H9 (cell line): ENCODE measurements at regions not wholly inside any gene's neighbourhood (a gene's known extent, or its start where the extent isn't known, plus 50 kb on each side); places are given as distances from the start of the nearest gene placed in this dataset.

Experiments used
- DNase-seq: peaks from one replicate; pipeline ENCODE4 v3.0.0-alpha.2; 2017
- H2AFZ ChIP-seq: one replicate; pipeline ENCODE4 v1.6.1; 2013; ENCODE audit warnings: mild to moderate bottlenecking, low read length, control low read depth, moderate library complexity
- H2AK5ac ChIP-seq: 2 replicates; pipeline ENCODE4 v1.6.1; 2013; ENCODE audit warnings: low read length, control low read depth, mixed read lengths; ENCODE audit not compliant: insufficient read length
- H2BK120ac ChIP-seq: one replicate; pipeline ENCODE4 v1.6.1; 2013; ENCODE audit warnings: low read depth, mild to moderate bottlenecking, low read length, control low read depth, inconsistent platforms; ENCODE audit not compliant: poor library complexity, severe bottlenecking
- H2BK12ac ChIP-seq: 2 replicates; pipeline ENCODE4 v1.6.1; 2013; ENCODE audit warnings: low read length, control low read depth, mixed read lengths, low read depth; ENCODE audit not compliant: insufficient read length
- H2BK15ac ChIP-seq: 2 replicates; pipeline ENCODE4 v1.6.1; 2013; ENCODE audit warnings: low read depth, low read length, control low read depth
- H2BK20ac ChIP-seq: one replicate; pipeline ENCODE4 v1.6.1; 2013; ENCODE audit warnings: low read depth, mild to moderate bottlenecking, low read length, control low read depth, inconsistent platforms; ENCODE audit not compliant: poor library complexity, severe bottlenecking
- H2BK5ac ChIP-seq: 2 replicates; pipeline ENCODE4 v1.6.1; 2013; ENCODE audit warnings: low read length, control low read depth, mixed read lengths; ENCODE audit not compliant: insufficient read length
- H3K14ac ChIP-seq: 2 replicates; pipeline ENCODE4 v1.6.1; 2013; ENCODE audit warnings: low read length, control low read depth; ENCODE audit not compliant: insufficient read depth
- H3K18ac ChIP-seq: 2 replicates; pipeline ENCODE4 v1.6.1; 2013; ENCODE audit warnings: low read depth, mild to moderate bottlenecking, mixed read lengths, low read length, control low read depth; ENCODE audit not compliant: insufficient read length
- H3K23ac ChIP-seq: 2 replicates; pipeline ENCODE4 v1.6.1; 2013; ENCODE audit warnings: low read length, control low read depth, mixed read lengths, low read depth; ENCODE audit not compliant: insufficient read length
- H3K23me2 ChIP-seq: 2 replicates; pipeline ENCODE4 v1.6.1; 2013; ENCODE audit warnings: low read depth, mild to moderate bottlenecking, mixed read lengths, low read length, control low read depth; ENCODE audit not compliant: insufficient read length, poor library complexity, severe bottlenecking
- H3K27ac ChIP-seq: 2 replicates; pipeline ENCODE4 v1.5.1; 2013; ENCODE audit warnings: low read length, control low read depth, mixed read lengths, low read depth; ENCODE audit not compliant: insufficient read length
- H3K27me3 ChIP-seq: 2 replicates; pipeline ENCODE4 v1.6.1; 2013; ENCODE audit warnings: low read length, control low read depth, inconsistent platforms; ENCODE audit not compliant: insufficient read depth
- H3K4ac ChIP-seq: 2 replicates; pipeline ENCODE4 v1.6.1; 2013; ENCODE audit warnings: low read depth, mild to moderate bottlenecking, control low read depth, inconsistent platforms, low read length, moderate library complexity
- H3K4me1 ChIP-seq: 2 replicates; pipeline ENCODE4 v1.6.1; 2013; ENCODE audit warnings: low read length, control low read depth, inconsistent platforms; ENCODE audit not compliant: insufficient read depth
- H3K4me2 ChIP-seq: 2 replicates; pipeline ENCODE4 v1.6.1; 2013; ENCODE audit warnings: low read length, control low read depth, mixed read lengths; ENCODE audit not compliant: insufficient read length, insufficient read depth
- H3K56ac ChIP-seq: 2 replicates; pipeline ENCODE4 v1.6.1; 2013; ENCODE audit warnings: low read depth, mild to moderate bottlenecking, mixed read lengths, low read length, control low read depth; ENCODE audit not compliant: insufficient read length
- H3K79me1 ChIP-seq: 2 replicates; pipeline ENCODE4 v1.6.1; 2013; ENCODE audit warnings: low read depth, mild to moderate bottlenecking, moderate library complexity, low read length, control low read depth, inconsistent platforms; ENCODE audit not compliant: insufficient read depth, poor library complexity, severe bottlenecking
- H3K79me2 ChIP-seq: 2 replicates; pipeline ENCODE4 v1.6.1; 2013; ENCODE audit warnings: low read length, control low read depth, inconsistent platforms; ENCODE audit not compliant: insufficient read depth
- H3K9ac ChIP-seq: 2 replicates; pipeline ENCODE4 v1.6.1; 2013; ENCODE audit warnings: low read length, control low read depth, mixed read lengths; ENCODE audit not compliant: insufficient read length; ENCODE audit errors: extremely low read depth
- H3K9me3 ChIP-seq: one replicate; pipeline ENCODE4 v1.6.1; 2013; ENCODE audit warnings: low read depth, low read length, inconsistent platforms; ENCODE audit not compliant: control insufficient read depth
- H3T11ph ChIP-seq: one replicate; pipeline ENCODE4 v1.6.1; 2013; ENCODE audit warnings: mild to moderate bottlenecking, low read length, control low read depth, inconsistent platforms
- H4K20me1 ChIP-seq: one replicate; pipeline ENCODE4 v1.6.1; 2013; ENCODE audit not compliant: control insufficient read depth, insufficient read length, insufficient read depth
- H4K5ac ChIP-seq: 2 replicates; pipeline ENCODE4 v1.6.1; 2013; ENCODE audit warnings: low read depth, mild to moderate bottlenecking, mixed read lengths, low read length, control low read depth; ENCODE audit not compliant: insufficient read length
- H4K8ac ChIP-seq: replicated peaks from 2 replicates; pipeline ENCODE4 v1.6.1; 2013; ENCODE audit warnings: low read length, control low read depth, mixed read lengths, low read depth; ENCODE audit not compliant: insufficient read length
- H4K91ac ChIP-seq: 2 replicates; pipeline ENCODE4 v1.6.1; 2013; ENCODE audit warnings: low read depth, mild to moderate bottlenecking, moderate library complexity, mixed read lengths, low read length, control low read depth; ENCODE audit not compliant: insufficient read length
- H3K27ac Mint-ChIP-seq, 3 experiments: 2 replicates in 2 of 3; 3 replicates in 1 of 3; pipeline ENCODE4 v1.8.0; 2020 to 2021; ENCODE audit warnings: mixed read lengths in 3 of 3, mild to moderate bottlenecking in 1 of 3, moderate library complexity in 1 of 3
- H3K27me3 Mint-ChIP-seq: 2 replicates; pipeline ENCODE4 v1.8.0; 2021; ENCODE audit warnings: low read depth, mild to moderate bottlenecking, moderate library complexity, mixed read lengths
- H3K36me3 Mint-ChIP-seq, 3 experiments: 2 replicates in 2 of 3; 3 replicates in 1 of 3; pipeline ENCODE4 v1.8.0; 2020 to 2021; ENCODE audit warnings: low read depth in 3 of 3, mixed read lengths in 3 of 3; ENCODE audit not compliant: insufficient read depth in 1 of 3
- H3K4me1 Mint-ChIP-seq, 2 experiments: 2 replicates each; pipeline ENCODE4 v1.8.0; 2020; ENCODE audit warnings: mixed read lengths in 2 of 2
- H3K4me3 Mint-ChIP-seq, 2 experiments: 2 replicates in 1 of 2; 3 replicates in 1 of 2; pipeline ENCODE4 v1.8.0; 2020 to 2021; ENCODE audit warnings: mild to moderate bottlenecking in 2 of 2, mixed read lengths in 2 of 2, moderate library complexity in 1 of 2
- H3K9me3 Mint-ChIP-seq, 2 experiments: 2 replicates in 1 of 2; 3 replicates in 1 of 2; pipeline ENCODE4 v1.8.0; 2020; ENCODE audit warnings: mild to moderate bottlenecking in 2 of 2, mixed read lengths in 2 of 2, moderate library complexity in 1 of 2
- WGBS: extraction: QIAGEN DNeasy Blood & Tissue Kit; methylation state at CpG from one replicate; pipeline ENCODE4 v1.1.7; 2013; ENCODE audit warnings: missing lambda C conversion rate, low lambda C conversion rate, mixed read lengths; ENCODE audit not compliant: insufficient read length; ENCODE audit errors: extremely low coverage; 5-methylcytosine and 5-hydroxymethylcytosine counted together
- TF ChIP-seq, protein P1 (sequence below): fragments of 200-600 bp; sonication (generic); conservative IDR thresholded peaks from 3 replicates; pipeline ENCODE4 v1.8.0; 2021; ENCODE audit warnings: antibody characterized with exemption, mild to moderate bottlenecking

DNA sequence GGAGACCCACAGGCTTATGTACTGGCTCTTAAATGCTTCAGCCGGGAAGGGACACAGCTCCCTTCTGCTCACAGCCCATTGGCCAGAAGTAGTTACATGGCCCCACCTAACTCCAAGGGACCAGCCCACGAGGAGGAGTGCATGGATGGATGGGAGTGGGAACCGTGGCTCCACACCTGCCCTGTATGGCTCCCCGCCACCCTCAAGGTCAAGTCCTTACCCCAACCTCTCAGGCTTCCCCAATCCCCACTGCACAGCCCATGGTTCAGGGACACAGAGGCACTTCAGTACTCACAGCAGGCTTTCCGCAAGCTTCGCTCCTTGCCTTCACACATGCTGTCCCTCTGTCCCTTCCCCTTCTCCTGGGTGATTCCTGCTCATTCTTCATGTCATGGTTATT is 137.9 kb upstream of the KCNG1 start:
- Mint-ChIP-seq H3K4me1 (peaks cover 9 to 12% of the 10 kb centered on the region in 2 experiments; a peak in 3 of 4 replicates), H3K4me3 (no peak overlapping the region), H3K27me3 (peaks cover 26% of the 10 kb centered on the region), H3K36me3 (no peaks in the 10 kb centered on the region), H3K27ac (no peak overlapping the region), H3K9me3 (no peaks in the 10 kb centered on the region)
- Histone ChIP-seq H3K14ac (no peak overlapping the region), H3K4me2 (no peak overlapping the region), H3K79me2 (no peaks in the 10 kb centered on the region), H3T11ph (no peak overlapping the region), H3K9ac (no peak overlapping the region), H3K27ac (no peak overlapping the region), H2BK5ac (no peak overlapping the region), H4K20me1 (no peaks in the 10 kb centered on the region), H2AK5ac (no peak overlapping the region), H4K8ac (no peak overlapping the region), H2BK120ac (no peak overlapping the region), H4K91ac (no peak overlapping the region), H3K18ac (no peak overlapping the region), H3K4ac (no peak overlapping the region), H3K27me3 (no peaks in the 10 kb centered on the region), H3K23me2 (no peaks in the 10 kb centered on the region), H3K9me3 (no peaks in the 10 kb centered on the region), H2BK20ac (no peak overlapping the region), H4K5ac (no peak overlapping the region), H3K23ac (no peak overlapping the region), H2BK15ac (no peak overlapping the region), H3K79me1 (no peaks in the 10 kb centered on the region), H2BK12ac (no peak overlapping the region), H2AFZ (no peak overlapping the region), H3K56ac (no peak overlapping the region), H3K4me1 (peaks cover 4% of the 10 kb centered on the region; the same call in 1 of the 2 replicates)
- WGBS, result no CpG with 5 or more reads among the region's 6 CpGs
- TF ChIP-seq, protein P1, sequence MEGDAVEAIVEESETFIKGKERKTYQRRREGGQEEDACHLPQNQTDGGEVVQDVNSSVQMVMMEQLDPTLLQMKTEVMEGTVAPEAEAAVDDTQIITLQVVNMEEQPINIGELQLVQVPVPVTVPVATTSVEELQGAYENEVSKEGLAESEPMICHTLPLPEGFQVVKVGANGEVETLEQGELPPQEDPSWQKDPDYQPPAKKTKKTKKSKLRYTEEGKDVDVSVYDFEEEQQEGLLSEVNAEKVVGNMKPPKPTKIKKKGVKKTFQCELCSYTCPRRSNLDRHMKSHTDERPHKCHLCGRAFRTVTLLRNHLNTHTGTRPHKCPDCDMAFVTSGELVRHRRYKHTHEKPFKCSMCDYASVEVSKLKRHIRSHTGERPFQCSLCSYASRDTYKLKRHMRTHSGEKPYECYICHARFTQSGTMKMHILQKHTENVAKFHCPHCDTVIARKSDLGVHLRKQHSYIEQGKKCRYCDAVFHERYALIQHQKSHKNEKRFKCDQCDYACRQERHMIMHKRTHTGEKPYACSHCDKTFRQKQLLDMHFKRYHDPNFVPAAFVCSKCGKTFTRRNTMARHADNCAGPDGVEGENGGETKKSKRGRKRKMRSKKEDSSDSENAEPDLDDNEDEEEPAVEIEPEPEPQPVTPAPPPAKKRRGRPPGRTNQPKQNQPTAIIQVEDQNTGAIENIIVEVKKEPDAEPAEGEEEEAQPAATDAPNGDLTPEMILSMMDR, result no peak
- no peak for DNase-seq
